GM21381 (cell line): ENCODE measurements at regions not wholly inside any gene's neighbourhood (a gene's known extent, or its start where the extent isn't known, plus 50 kb on each side); places are given as distances from the start of the nearest gene placed in this dataset.
"Not testable (repeated sequence)": the region's sequence is repeated elsewhere in the genome, so short reads cannot be mapped to it uniquely, and the experiment has no call there.

Experiments used
- ATAC-seq: cut with Tn5 transposase; IDR thresholded peaks from one replicate; pipeline ENCODE4 v1.9.1; 2021; ENCODE audit warnings: mild to moderate bottlenecking, moderate library complexity; ENCODE audit not compliant: unreplicated experiment

GRCh38 chr3:912717-913116, 180.1 kb upstream of the CNTN6 start:
- ATAC-seq = not testable (repeated sequence)

- no peak for ATAC-seq
Observed at GRCh38 chr3:923161-923910, 169.5 kb upstream of the CNTN6 start.

- no peak for ATAC-seq
Observed at GRCh38 chr3:930866-931265, 162.0 kb upstream of the CNTN6 start.

GRCh38 chr3:933326-933725, 159.5 kb upstream of the CNTN6 start:
- no peak for ATAC-seq

GRCh38 chr3:944786-945185, 148.0 kb upstream of the CNTN6 start:
- ATAC-seq = no peak

- no peak for ATAC-seq
Observed at GRCh38 chr3:945738-946137, 147.1 kb upstream of the CNTN6 start.

GRCh38 chr3:952906-953305, 139.9 kb upstream of the CNTN6 start:
- ATAC-seq = no peak

- no peak for ATAC-seq
Observed at GRCh38 chr3:963255-963654, 129.6 kb upstream of the CNTN6 start.

- ATAC-seq = no peak
Observed at GRCh38 chr3:963755-964154, 129.1 kb upstream of the CNTN6 start.

- ATAC-seq = no peak
Observed at GRCh38 chr3:965826-966225, 127.0 kb upstream of the CNTN6 start.

- ATAC-seq = no peak
Observed at GRCh38 chr3:966341-966740, 126.5 kb upstream of the CNTN6 start.

- ATAC-seq = no peak
Observed at GRCh38 chr3:973340-973739, 119.5 kb upstream of the CNTN6 start.

- ATAC-seq = no peak
Observed at GRCh38 chr3:976006-976405, 116.8 kb upstream of the CNTN6 start.

GRCh38 chr3:981156-981555, 111.7 kb upstream of the CNTN6 start:
- no peak for ATAC-seq

GRCh38 chr3:988785-989184, 104.0 kb upstream of the CNTN6 start:
- no peak for ATAC-seq

GRCh38 chr3:992871-993270, 100.0 kb upstream of the CNTN6 start:
- no peak for ATAC-seq

- no peak for ATAC-seq
Observed at GRCh38 chr3:1002010-1002409, 90.8 kb upstream of the CNTN6 start.

- ATAC-seq = no peak
Observed at GRCh38 chr3:1007866-1008265, 85.0 kb upstream of the CNTN6 start.

- no peak for ATAC-seq
Observed at GRCh38 chr3:1010228-1010627, 82.6 kb upstream of the CNTN6 start.

- ATAC-seq = no peak
Observed at GRCh38 chr3:1015826-1016225, 77.0 kb upstream of the CNTN6 start.

GRCh38 chr3:1017870-1018269, 75.0 kb upstream of the CNTN6 start:
- ATAC-seq = no peak

- no peak for ATAC-seq
Observed at GRCh38 chr3:1019157-1019556, 73.7 kb upstream of the CNTN6 start.

GRCh38 chr3:1026395-1026794, 66.4 kb upstream of the CNTN6 start:
- no peak for ATAC-seq
